Putamen (tissue), 1 donor: ENCODE measurements at regions not wholly inside any gene's neighbourhood (a gene's known extent, or its start where the extent isn't known, plus 50 kb on each side); places are given as distances from the start of the nearest gene placed in this dataset.
A peak's percentile ranks its signal among the peaks of the same experiment; 100 is the strongest.

ENCODE experiments used
- DNase-seq: peaks from one replicate; pipeline ENCODE4 v3.0.0-alpha.2; 2016; ENCODE audit warnings: low spot score

DNA sequence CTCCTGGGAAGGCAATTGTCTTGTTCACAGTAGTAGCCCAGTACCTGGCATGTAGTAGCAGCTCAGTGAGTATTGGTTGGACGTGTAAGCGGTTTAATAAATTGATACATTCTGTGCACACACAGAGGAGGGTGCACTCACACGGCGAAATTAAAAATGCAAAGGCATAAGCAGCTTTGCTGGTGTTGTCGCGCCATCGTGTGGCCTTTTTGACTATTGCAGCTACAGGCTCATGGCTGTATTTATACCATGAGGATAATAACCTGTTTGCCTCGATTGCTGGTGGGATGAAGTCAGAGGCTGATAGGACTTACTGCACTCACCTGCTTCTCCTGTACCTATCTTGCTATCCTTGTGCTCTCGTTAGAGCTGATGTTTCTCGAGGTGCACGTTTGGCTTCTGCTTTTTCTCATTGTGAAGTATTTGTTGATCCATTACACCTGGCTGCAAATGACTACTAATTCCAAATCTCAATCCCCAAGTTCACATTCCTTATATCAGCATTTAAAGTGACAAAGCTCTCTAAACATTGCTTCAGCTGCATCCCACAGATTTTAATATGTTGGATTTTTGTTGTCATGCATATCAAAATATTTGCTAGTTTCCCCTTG is 61.5 kb downstream of the TBXT start:
- peak; percentile 58 for DNase-seq

DNA sequence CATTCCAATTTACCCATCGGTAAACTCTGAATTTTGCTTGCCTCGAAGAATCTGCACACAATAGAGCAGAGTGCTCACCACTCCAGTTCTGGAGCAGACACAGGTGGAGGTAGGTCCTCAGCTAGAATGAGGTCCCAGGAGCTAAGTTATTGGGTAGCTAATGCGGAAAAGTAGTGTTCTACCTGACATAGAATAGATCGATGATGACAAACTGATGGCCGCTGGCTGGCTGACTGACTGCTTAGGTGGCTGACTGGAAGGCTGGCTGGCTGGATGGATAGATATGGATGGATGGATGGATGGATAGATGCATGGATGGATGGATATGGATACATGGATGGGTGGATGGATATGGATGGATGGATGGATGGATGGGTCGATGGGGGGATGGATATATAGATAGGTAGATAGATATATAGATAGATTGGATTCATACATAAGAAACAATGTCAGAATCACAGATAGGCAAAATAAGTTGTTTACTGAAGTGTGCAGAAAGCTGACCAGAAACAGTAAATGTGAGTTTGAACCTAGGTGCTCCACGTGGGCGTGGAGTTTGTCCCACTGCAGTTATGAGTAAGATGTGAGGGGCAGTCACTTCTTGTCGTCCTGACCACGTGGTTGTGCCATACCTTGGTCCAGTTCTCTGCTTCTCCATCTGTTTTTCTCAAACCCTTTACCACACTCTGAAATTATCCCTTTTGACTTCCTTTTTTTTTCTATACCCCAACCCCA is 62.1 kb downstream of the TBXT start:
- no peak for DNase-seq

- no peak for DNase-seq
These were observed 62.8 kb downstream of the TBXT start for GRCh38 chr6:166104872-166105271.

- DNase-seq, result no peak
These were observed 63.5 kb downstream of the TBXT start for GRCh38 chr6:166104107-166104506.

DNA sequence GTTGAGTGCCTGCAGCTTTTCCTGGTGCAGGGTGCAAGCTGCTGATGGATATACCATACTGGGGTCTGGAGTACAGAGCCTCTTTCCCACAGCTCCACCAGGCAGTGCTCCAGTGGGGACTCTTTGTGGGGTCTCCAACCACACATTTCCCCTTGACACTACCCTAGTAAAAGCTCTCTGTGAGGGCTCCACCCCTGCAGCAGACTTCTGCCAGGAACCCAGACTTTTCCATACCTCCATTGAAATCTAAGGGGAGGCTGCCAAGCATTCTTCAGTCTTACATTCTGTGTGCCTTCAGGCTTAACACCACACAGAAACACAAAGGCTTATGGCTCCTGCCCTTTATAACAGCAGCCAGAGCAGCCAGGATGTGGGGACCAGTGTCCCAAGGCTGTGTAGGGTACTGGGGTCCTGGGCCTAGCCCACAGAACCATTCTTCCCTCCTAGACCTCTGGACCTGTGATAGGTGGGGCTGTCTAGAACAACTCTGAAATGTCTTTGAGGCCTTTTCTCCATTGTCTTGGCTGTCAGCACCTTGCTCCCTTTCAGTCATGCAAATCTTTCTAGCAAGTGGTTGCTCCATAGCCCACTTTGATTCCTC is 65.7 kb downstream of the TBXT start:
- no peak for DNase-seq

GRCh38 chr6:166097914-166098522 is 69.6 kb downstream of the TBXT start:
- peak; percentile 37 for DNase-seq

GRCh38 chr6:166087852-166088251 is 79.8 kb downstream of the TBXT start:
- no peak for DNase-seq

GRCh38 chr6:166087246-166087645 is 80.4 kb downstream of the TBXT start:
- DNase-seq, result no peak

DNA sequence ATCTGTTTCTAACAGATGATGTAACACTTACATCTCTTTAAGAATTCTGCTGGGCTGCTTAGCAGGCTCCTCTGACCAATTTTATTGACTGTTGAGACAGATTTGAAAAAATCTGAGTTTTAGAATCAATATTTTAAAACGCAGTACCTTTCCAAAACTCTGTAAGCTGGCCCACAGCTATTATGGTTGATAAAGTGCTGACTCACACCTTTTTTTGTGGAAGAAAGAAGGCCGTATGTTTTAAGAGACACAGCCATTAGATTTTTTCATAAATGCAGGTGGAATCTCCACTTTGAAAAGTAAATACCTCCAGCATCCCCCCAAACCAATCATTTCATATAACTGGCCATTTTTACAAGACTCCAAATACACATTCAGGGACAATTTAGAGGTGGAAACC is 82.2 kb downstream of the TBXT start:
- DNase-seq, result no peak

DNA sequence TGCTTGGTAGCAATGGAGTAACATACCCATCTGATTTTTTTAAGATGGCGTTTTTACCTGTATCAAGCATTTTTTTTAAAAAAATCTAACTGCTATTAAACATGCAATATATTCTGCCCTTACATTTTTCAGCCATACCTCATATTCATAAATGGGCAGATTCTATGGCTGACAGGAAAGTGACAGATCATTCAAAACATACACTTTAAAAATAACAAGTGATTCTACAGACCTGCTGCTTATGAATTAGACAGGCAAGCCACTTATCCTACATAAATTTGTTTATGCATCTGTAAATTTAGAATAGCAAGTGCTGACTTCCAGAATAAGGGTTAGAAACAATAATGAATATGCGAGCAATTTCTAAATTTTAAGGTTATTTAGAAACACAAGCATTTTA is 82.7 kb downstream of the TBXT start:
- no peak for DNase-seq

- no peak for DNase-seq
These were observed 87.8 kb downstream of the TBXT start for GRCh38 chr6:166079841-166080240.

DNA sequence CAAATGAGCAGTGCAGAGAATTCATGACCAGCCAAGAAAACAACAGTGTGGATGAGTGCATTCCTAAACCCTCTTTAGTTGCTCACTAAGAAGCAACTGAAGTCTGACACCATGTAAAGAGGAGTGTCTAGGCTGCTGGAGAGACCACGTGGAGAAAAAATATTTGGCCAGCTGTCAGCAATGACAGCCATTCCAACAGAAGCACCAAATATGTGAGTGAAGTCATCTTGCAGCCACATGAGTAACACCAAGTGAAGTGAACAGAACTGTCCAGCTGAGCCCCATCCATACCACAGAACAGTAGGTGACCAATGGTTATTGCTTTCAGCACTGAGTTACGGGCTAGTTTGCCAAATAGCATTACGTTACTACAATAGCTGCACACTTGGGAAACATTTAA is 89.4 kb downstream of the TBXT start:
- DNase-seq, result no peak

- DNase-seq, result no peak
These were observed 91.0 kb downstream of the TBXT start for GRCh38 chr6:166076625-166077024.

DNA sequence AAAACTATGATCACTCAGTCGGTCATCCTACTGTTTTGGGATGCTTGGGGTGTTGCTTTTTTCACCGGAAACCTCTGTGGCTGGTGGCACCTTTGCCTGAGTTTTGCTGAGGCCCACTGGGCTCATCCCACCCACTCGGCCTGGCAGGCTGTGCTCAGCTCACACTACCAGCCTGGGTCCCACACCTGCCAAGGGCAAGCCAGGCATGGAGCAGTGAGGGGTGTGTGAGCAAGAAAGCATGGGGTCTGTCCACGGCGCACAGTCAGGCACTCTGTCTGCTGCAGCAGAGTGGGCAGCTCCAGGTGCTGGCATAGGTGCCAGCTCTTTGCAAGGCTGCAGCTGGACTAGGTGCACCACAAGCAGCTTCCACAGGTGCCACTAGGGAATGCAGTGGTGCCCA is 91.7 kb downstream of the TBXT start:
- no peak for DNase-seq

DNA sequence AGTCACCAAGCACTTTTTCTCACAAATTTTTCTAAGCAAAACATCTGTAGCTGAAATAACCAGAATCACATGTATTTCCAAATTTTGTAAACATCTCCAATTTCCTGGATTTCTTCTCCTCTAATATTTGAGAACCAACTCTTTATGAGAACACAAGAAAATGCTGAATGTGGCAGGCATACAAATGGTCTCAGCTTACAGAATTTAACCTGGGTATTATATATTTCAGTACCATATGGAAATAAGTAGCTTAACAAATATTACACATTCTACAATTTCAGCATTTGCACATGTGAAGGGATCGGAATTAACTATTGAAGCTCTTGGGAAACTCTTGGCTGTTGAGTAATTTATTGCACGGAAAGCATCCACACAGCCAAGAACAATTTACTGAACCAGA is 92.5 kb downstream of the TBXT start:
- DNase-seq, result no peak

DNA sequence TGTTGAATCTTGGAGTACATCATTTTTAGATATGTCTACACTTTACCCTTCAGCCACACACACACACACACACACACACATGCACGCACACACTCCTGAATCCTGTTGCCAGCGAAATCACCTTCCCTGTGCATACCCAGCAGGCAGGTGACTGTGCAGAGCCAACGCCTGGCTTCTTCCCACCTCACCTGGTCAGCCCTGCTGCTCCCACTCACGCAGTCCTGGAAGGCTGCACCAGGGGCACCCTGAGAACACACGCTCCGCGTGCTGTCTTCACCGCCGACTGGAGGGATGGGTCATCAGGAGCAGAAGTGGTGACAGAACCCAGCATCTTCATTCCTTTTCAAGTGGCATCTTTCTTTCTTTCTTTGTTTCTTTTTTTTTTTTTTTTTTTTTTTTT is 94.6 kb downstream of the TBXT start:
- no peak for DNase-seq

- no peak for DNase-seq
These were observed 98.9 kb downstream of the TBXT start for GRCh38 chr6:166068768-166069167.

GRCh38 chr6:166058064-166058739 is 109.4 kb downstream of the TBXT start:
- DNase-seq, result peak; percentile 64

DNA sequence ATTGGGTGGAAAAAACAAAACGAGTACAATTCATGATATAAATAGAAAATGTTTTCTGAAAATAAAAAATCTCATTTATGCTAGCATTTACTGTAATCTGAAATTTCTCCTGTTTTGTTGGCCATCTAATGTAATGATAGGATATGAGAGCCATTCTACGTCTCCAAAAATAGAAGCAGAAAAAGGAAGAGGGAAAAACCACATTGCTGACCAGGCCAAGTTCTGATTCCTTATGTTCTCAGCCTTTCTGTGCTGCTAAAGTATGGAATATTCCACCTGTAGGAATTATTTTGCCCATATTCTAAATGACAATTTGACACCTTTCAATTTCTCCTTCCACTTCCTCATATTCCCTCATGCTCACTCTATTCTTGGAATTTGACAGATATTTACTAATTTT is 110.2 kb downstream of the TBXT start:
- DNase-seq, result no peak

- no peak for DNase-seq
These were observed 111.0 kb downstream of the TBXT start for GRCh38 chr6:166056637-166057036.

GRCh38 chr6:166055801-166056200 is 111.8 kb downstream of the TBXT start:
- no peak for DNase-seq

- no peak for DNase-seq
These were observed 114.8 kb downstream of the TBXT start for GRCh38 chr6:166052837-166053236.

DNA sequence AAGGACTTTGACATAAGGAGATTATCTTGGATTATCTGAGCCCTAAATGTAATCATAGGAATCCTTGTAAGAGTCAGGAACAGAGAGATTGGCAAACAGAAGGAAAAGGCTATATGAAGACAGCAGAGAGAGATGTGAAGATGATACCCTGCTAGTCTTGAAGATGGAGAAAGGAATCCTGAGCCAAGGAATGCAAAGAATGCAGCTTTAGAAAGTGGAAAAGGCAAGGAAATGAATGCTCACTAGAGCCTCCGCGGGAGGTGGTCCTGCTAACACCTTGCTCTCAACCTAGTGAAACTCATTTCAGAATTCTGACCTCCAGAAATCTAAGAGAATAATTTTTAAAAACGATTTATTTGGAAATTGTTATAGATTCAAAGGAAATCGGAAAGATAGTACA is 117.1 kb downstream of the TBXT start:
- DNase-seq, result no peak
